Iris pigment epithelial cell (primary cell): ENCODE measurements at regions not wholly inside any gene's neighbourhood (a gene's known extent, or its start where the extent isn't known, plus 50 kb on each side); places are given as distances from the start of the nearest gene placed in this dataset.

Experiments used
- DNase-seq: peaks from one replicate; pipeline ENCODE4 v3.0.0-alpha.2; 2011; ENCODE audit warnings: low read depth

GRCh38 chr4:73929278-73929677 is 52.5 kb downstream of the PF4 start:
- DNase-seq: no peak

- no peak for DNase-seq
Observed at GRCh38 chr4:73923631-73923937, 54.4 kb downstream of the CXCL1 start.

GRCh38 chr4:73922766-73923630 is 53.8 kb downstream of the CXCL1 start:
- DNase-seq: peak; percentile 75

GRCh38 chr4:73922317-73922716 is 53.1 kb downstream of the CXCL1 start:
- no peak for DNase-seq
